ENCODE measurements at regions not wholly inside any gene's neighbourhood (a gene's known extent, or its start where the extent isn't known, plus 50 kb on each side); places are given as distances from the start of the nearest gene placed in this dataset.

- H3K4me3 ChIP-seq = no peak overlapping the region
- no peak for TF ChIP-seq POLR2A (IDR thresholded peaks at IDR 0.05)
- TF ChIP-seq CTCF (IDR thresholded peaks at IDR 0.05 in 8 of 11, conservative IDR thresholded peaks at IDR 0.05 in 3 of 11) = no peak
- TF ChIP-seq POLR2AphosphoS5 (IDR thresholded peaks at IDR 0.05) = no peak
- intact Hi-C loops (cut with DNase I; ENCODE audit: low total_unique reads) = no loop called here
- no peaks in the 10 kb centered on the region for H3K4me1 ChIP-seq
- H3K36me3 ChIP-seq = no peaks in the 10 kb centered on the region
- no peak overlapping the region for H3K27ac ChIP-seq
- WGBS, 5 donors = 87 to 98% (median 88%) methylated on average over 1 of the region's 1 CpG
- no peak for DNase-seq
- H3K9me3 ChIP-seq = peaks cover 0 to 9% (median 2%) of the 10 kb centered on the region in 8 donors
- no peaks in the 10 kb centered on the region for H3K27me3 ChIP-seq (replicated peaks in 1 of 7)
These were observed 138.4 kb upstream of the KCNMB2 start for GRCh38 chr3:178397836-178398235.

GRCh38 chr3:178404961-178405360 is 131.3 kb upstream of the KCNMB2 start:
- Histone ChIP-seq H3K36me3 (no peaks in the 10 kb centered on the region), H3K4me3 (no peak overlapping the region), H3K27ac (no peak overlapping the region), H3K9me3 (no peaks in the 10 kb centered on the region), H3K4me1 (no peaks in the 10 kb centered on the region), H3K27me3 (replicated peaks in 1 of 7) (no peaks in the 10 kb centered on the region)
- intact Hi-C loops (cut with DNase I; ENCODE audit: low total_unique reads) = no loop called here
- TF ChIP-seq POLR2A (IDR thresholded peaks at IDR 0.05) (no peak), POLR2AphosphoS5 (IDR thresholded peaks at IDR 0.05) (no peak), CTCF (IDR thresholded peaks at IDR 0.05 in 8 of 11, conservative IDR thresholded peaks at IDR 0.05 in 3 of 11) (no peak)
- no peak for DNase-seq
- 32 to 56% (median 51%) methylated on average over 2 of the region's 2 CpGs for WGBS, 5 donors

GRCh38 chr3:178405531-178405930 is 130.7 kb upstream of the KCNMB2 start:
- Histone ChIP-seq H3K27me3 (replicated peaks in 1 of 7) (no peaks in the 10 kb centered on the region), H3K4me1 (no peaks in the 10 kb centered on the region), H3K36me3 (no peaks in the 10 kb centered on the region), H3K27ac (no peak overlapping the region), H3K4me3 (no peak overlapping the region), H3K9me3 (no peaks in the 10 kb centered on the region)
- TF ChIP-seq POLR2A (IDR thresholded peaks at IDR 0.05) (no peak), CTCF (IDR thresholded peaks at IDR 0.05 in 8 of 11, conservative IDR thresholded peaks at IDR 0.05 in 3 of 11) (no peak)
- 70 to 88% (median 80%) methylated on average over 2 of the region's 2 CpGs for WGBS, 5 donors
- intact Hi-C loops (cut with DNase I; ENCODE audit: low total_unique reads) = no loop called here
- no peak for DNase-seq

GRCh38 chr3:178406206-178406605 is 130.0 kb upstream of the KCNMB2 start:
- H3K27ac ChIP-seq = no peak overlapping the region
- H3K9me3 ChIP-seq = no peaks in the 10 kb centered on the region
- intact Hi-C loops (cut with DNase I; ENCODE audit: low total_unique reads) = no loop called here
- DNase-seq = no peak
- WGBS, 5 donors = 42 to 77% (median 60%) methylated on average over 3 of the region's 3 CpGs
- no peak overlapping the region for H3K4me3 ChIP-seq
- H3K4me1 ChIP-seq = no peaks in the 10 kb centered on the region
- no peak for TF ChIP-seq CTCF (IDR thresholded peaks at IDR 0.05 in 8 of 11, conservative IDR thresholded peaks at IDR 0.05 in 3 of 11)
- TF ChIP-seq POLR2AphosphoS5 (IDR thresholded peaks at IDR 0.05) = no peak
- TF ChIP-seq POLR2A (IDR thresholded peaks at IDR 0.05) = no peak
- H3K27me3 ChIP-seq (replicated peaks in 1 of 7) = no peaks in the 10 kb centered on the region
- H3K36me3 ChIP-seq = no peaks in the 10 kb centered on the region

Data from spleen (tissue), 11 donors.